ENCODE measurements at regions not wholly inside any gene's neighbourhood (a gene's known extent, or its start where the extent isn't known, plus 50 kb on each side); places are given as distances from the start of the nearest gene placed in this dataset.

DNA sequence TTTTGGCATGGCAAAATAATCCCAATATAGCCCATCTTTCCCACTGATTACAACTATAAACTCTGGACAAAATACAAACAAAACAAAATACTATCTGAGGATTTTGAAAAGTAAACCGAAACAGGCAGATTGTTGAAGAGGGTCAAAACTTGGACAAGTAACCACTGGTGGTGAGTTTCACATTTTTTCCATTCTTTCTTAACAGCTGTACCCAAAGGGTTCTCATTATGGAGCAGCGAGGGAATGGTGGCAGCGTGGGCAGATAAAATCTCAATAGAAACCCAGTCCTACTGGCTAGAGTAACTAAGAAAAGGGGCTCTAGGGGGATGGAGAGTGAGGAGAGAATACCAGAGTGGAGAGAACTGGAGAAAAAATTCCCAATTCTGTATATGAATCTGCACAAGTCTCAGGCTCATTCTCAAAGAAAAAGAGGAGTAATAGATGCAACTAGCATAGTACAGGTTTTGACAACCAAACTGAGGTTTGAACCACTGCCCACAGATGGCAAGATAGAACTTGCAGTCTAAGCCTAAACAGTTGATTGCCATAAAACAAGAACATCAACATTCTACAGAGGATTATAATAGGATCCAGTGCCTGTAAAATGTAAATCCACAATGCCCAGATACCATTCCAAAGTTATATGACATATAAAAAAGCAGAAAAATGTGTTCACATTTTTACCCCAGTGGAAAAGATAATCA is 284.5 kb downstream of the KCNRG start:
- H3K4me3 ChIP-seq (ENCODE audit: low read depth, low read length) = no peak overlapping the region
- TF ChIP-seq CTCF (IDR thresholded peaks at IDR 0.05; ENCODE audit: low read depth, low read length, missing control alignments) = no peak
- DNase-seq (ENCODE audit: low read depth) = no peak

- no peak overlapping the region for H3K4me3 ChIP-seq (ENCODE audit: low read depth, low read length)
- no peak for DNase-seq (ENCODE audit: low read depth)
- TF ChIP-seq CTCF (IDR thresholded peaks at IDR 0.05; ENCODE audit: low read depth, low read length, missing control alignments) = no peak
Observed at GRCh38 chr13:50303963-50304721, 288.9 kb downstream of the KCNRG start.

- H3K4me3 ChIP-seq (ENCODE audit: low read depth, low read length) = no peak overlapping the region
- DNase-seq (ENCODE audit: low read depth) = no peak
- no peak for TF ChIP-seq CTCF (IDR thresholded peaks at IDR 0.05; ENCODE audit: low read depth, low read length, missing control alignments)
Observed at GRCh38 chr13:50306156-50306555, 290.9 kb downstream of the KCNRG start.

DNA sequence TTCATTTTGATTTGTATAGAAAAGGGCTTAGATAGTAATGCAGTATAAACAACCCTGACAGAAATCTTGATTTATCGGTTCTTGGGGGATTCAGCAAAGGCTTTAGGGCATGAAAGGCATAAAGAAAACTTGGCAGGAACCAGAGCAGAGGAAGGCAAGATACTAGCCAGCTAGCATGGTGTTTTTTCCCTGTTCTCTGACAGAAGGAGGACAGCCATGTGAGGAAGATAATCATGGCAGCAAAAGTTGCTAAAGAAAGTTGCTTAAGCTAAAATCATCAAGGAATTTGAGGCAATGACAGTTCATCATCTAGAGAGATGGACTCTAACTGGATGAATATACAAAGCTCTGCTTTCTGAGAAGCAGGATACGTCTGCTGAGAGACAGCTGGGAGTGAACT is 294.1 kb downstream of the KCNRG start:
- no peak overlapping the region for H3K4me3 ChIP-seq (ENCODE audit: low read depth, low read length)
- no peak for DNase-seq (ENCODE audit: low read depth)
- no peak for TF ChIP-seq CTCF (IDR thresholded peaks at IDR 0.05; ENCODE audit: low read depth, low read length, missing control alignments)

DNA sequence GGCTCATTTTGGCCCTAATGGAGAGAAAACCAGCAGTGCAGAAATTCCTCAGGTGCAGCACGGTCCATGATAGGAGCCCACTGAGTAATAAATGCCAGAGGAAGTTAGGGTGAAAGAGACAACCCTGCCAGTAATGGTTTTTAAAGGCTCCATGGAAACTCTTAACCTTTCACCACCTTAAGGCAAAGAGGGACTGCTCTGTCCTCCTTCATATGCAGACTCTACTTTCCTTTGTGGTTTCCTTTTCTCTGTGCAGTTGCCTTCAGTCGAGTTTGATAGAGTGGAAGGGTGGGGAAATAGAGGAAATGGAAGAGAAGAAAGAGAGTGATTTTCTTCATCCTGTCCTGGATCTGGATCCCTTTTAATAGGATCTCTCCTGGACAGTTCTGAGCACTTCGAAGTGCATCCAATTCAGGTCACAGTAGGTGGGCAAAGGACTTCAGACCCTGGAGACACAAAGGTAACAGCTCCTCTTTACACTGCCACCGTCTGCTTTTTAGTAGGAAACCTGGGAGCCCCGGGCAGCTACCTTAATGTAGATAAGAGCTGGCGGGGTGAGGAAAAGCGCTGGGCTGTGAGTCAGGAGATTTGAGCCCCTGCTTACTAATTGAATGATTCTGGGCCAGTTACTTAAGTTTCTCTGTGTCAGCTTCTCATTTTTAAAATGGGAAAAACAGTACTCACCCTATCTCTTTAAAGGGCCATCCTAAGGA is 294.8 kb downstream of the KCNRG start:
- TF ChIP-seq CTCF (IDR thresholded peaks at IDR 0.05; ENCODE audit: low read depth, low read length, missing control alignments) = no peak
- no peak for DNase-seq (ENCODE audit: low read depth)
- H3K4me3 ChIP-seq (ENCODE audit: low read depth, low read length) = no peak overlapping the region

DNA sequence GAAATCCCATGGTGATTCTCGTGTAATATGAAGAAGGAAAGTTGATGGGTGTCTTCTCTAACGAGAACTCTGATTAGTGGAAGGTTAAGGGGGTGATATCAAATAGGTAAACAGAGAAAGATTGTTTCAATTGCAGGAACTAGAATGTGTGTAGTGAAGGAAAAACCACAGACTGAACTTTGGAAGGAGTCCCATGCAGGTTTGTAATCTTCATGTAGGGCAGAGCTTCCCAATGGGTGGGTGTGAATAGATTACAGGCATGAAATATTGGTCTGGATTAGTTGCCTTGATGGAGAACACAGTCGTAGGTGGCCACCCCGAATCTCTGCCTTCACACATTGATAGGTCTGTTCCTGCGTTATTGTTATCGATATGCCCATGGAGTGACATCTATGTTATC is 295.5 kb downstream of the KCNRG start:
- no peak for DNase-seq (ENCODE audit: low read depth)
- no peak overlapping the region for H3K4me3 ChIP-seq (ENCODE audit: low read depth, low read length)
- TF ChIP-seq CTCF (IDR thresholded peaks at IDR 0.05; ENCODE audit: low read depth, low read length, missing control alignments) = no peak

Data from GM12864 (cell line).